ENCODE measurements at regions not wholly inside any gene's neighbourhood (a gene's known extent, or its start where the extent isn't known, plus 50 kb on each side); places are given as distances from the start of the nearest gene placed in this dataset.

DNA sequence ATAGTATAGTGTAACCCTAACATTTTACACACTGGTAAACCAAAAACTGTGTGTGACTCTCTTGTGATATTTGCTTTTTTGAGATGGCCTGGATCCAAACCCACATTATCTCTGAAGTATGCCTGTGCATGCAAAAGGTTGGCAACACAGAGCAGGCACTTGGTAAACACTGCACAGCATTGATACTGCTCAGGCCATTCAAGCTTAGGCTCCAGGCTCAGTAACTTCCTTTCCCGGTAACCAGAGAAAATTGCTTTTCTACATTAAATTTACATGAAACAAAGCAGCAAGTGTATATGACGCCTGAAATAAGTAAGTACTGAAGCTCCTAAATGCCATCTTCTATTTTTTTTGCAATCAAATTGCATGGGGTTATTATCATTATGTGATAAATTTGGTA lies 205.7 kb downstream of the EPM2A start:
- ChIA-PET POLR2A (no interaction called here), CTCF (no interaction called here)
- no peaks in the 10 kb centered on the region for H3K36me3 Mint-ChIP-seq (ENCODE audit: low read depth)
- TF ChIP-seq, protein P1, sequence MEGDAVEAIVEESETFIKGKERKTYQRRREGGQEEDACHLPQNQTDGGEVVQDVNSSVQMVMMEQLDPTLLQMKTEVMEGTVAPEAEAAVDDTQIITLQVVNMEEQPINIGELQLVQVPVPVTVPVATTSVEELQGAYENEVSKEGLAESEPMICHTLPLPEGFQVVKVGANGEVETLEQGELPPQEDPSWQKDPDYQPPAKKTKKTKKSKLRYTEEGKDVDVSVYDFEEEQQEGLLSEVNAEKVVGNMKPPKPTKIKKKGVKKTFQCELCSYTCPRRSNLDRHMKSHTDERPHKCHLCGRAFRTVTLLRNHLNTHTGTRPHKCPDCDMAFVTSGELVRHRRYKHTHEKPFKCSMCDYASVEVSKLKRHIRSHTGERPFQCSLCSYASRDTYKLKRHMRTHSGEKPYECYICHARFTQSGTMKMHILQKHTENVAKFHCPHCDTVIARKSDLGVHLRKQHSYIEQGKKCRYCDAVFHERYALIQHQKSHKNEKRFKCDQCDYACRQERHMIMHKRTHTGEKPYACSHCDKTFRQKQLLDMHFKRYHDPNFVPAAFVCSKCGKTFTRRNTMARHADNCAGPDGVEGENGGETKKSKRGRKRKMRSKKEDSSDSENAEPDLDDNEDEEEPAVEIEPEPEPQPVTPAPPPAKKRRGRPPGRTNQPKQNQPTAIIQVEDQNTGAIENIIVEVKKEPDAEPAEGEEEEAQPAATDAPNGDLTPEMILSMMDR (IDR thresholded peaks at IDR 0.05), result no peak
- H3K9me3 Mint-ChIP-seq, result peaks cover 2% of the 10 kb centered on the region
- no peak overlapping the region for H3K4me3 Mint-ChIP-seq
- Histone ChIP-seq H3K4me1 (ENCODE audit: insufficient read depth, low read length) (no peaks in the 10 kb centered on the region), H3K4me3 (ENCODE audit: low read length) (no peak overlapping the region), H3K27me3 (ENCODE audit: control insufficient read depth in 1 of 2, insufficient read depth in 2 of 2, low read length in 2 of 2) (peaks cover 0 to 4% of the 10 kb centered on the region in 2 experiments), H3K36me3 (ENCODE audit: insufficient read depth, low read length) (no peaks in the 10 kb centered on the region), H3K27ac (ENCODE audit: low read depth in 1 of 2, low read length in 2 of 2) (no peak overlapping the region), H3K9me3 (ENCODE audit: control insufficient read depth in 1 of 2, insufficient read depth in 1 of 2, low read length in 2 of 2) (no peaks in the 10 kb centered on the region)
- DNase-seq (no peak), ATAC-seq (ENCODE audit: poor library complexity) (no peak)
- H3K27me3 Mint-ChIP-seq, result peaks cover 4% of the 10 kb centered on the region
- intact Hi-C loops (cut with DNase I, micrococcal nuclease), result no loop called here
- H3K27ac Mint-ChIP-seq, result no peak overlapping the region
- H3K4me1 Mint-ChIP-seq (ENCODE audit: low read depth), result no peaks in the 10 kb centered on the region

DNA sequence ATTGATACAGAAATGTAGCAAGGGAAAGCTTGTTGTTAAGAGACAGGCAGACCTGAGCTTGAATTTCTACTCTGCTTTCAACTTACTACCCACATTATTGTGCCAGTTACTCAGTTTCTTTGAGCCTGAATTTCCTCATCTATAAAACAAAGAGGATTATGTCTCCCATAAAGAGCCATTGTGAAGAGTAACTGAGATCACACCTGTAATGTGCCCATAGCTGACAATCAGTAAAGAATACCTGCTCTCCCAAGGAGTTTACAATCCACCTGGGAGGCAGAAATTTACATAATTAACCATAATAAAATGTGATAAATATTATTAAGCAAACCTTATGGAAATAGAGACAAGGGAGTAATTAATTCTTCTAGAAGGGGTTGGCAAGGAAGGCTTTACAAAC lies 204.9 kb downstream of the EPM2A start:
- ChIA-PET POLR2A (no interaction called here), CTCF (no interaction called here)
- H3K27ac ChIP-seq (ENCODE audit: low read depth in 1 of 2, low read length in 2 of 2), result no peak overlapping the region
- DNase-seq, result no peak
- Mint-ChIP-seq H3K27ac (no peak overlapping the region), H3K4me3 (no peak overlapping the region), H3K36me3 (ENCODE audit: low read depth) (no peaks in the 10 kb centered on the region), H3K27me3 (peaks cover 4% of the 10 kb centered on the region), H3K9me3 (peaks cover 2% of the 10 kb centered on the region), H3K4me1 (ENCODE audit: low read depth) (no peaks in the 10 kb centered on the region)
- H3K4me1 ChIP-seq (ENCODE audit: insufficient read depth, low read length), result no peaks in the 10 kb centered on the region
- H3K4me3 ChIP-seq (ENCODE audit: low read length), result no peak overlapping the region
- no peaks in the 10 kb centered on the region for H3K36me3 ChIP-seq (ENCODE audit: insufficient read depth, low read length)
- TF ChIP-seq, protein P1 (IDR thresholded peaks at IDR 0.05), result no peak
- intact Hi-C loops (cut with DNase I, micrococcal nuclease), result no loop called here
- no peaks in the 10 kb centered on the region for H3K9me3 ChIP-seq (ENCODE audit: control insufficient read depth in 1 of 2, insufficient read depth in 1 of 2, low read length in 2 of 2)
- ATAC-seq (ENCODE audit: poor library complexity), result no peak
- peaks cover 0 to 4% of the 10 kb centered on the region in 2 experiments for H3K27me3 ChIP-seq (ENCODE audit: control insufficient read depth in 1 of 2, insufficient read depth in 2 of 2, low read length in 2 of 2)

DNA sequence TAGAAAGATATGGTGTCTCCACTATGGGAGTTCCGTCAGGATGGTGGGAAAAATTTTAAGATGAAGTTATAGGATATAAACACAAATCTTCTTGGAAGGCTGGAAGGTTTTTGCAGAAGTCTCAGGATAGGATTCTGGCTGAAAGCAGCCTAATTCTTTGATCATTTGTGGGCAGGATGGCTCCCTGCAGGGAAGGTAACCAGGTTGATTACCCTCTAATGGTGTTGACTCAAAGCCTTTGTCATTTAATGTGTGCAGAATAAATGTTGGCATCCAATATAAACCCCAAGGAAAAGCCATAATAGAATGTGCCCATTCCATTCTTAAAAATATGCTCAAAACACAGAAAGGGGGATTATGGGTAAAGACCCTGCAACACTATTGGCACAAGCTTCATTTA lies 204.3 kb downstream of the EPM2A start:
- no peak overlapping the region for H3K4me3 Mint-ChIP-seq
- intact Hi-C loops (cut with DNase I, micrococcal nuclease), result no loop called here
- H3K4me1 ChIP-seq (ENCODE audit: insufficient read depth, low read length), result no peaks in the 10 kb centered on the region
- H3K27ac Mint-ChIP-seq, result no peak overlapping the region
- H3K27me3 ChIP-seq (ENCODE audit: control insufficient read depth in 1 of 2, insufficient read depth in 2 of 2, low read length in 2 of 2), result peaks cover 0 to 4% of the 10 kb centered on the region in 2 experiments
- DNase-seq (no peak), ATAC-seq (ENCODE audit: poor library complexity) (no peak)
- ChIA-PET POLR2A (no interaction called here), CTCF (no interaction called here)
- H3K4me3 ChIP-seq (ENCODE audit: low read length), result no peak overlapping the region
- no peaks in the 10 kb centered on the region for H3K9me3 Mint-ChIP-seq
- H3K27ac ChIP-seq (ENCODE audit: low read depth in 1 of 2, low read length in 2 of 2), result no peak overlapping the region
- H3K4me1 Mint-ChIP-seq (ENCODE audit: low read depth), result no peaks in the 10 kb centered on the region
- no peaks in the 10 kb centered on the region for H3K9me3 ChIP-seq (ENCODE audit: control insufficient read depth in 1 of 2, insufficient read depth in 1 of 2, low read length in 2 of 2)
- H3K36me3 ChIP-seq (ENCODE audit: insufficient read depth, low read length), result no peaks in the 10 kb centered on the region
- peaks cover 4% of the 10 kb centered on the region for H3K27me3 Mint-ChIP-seq
- TF ChIP-seq, protein P1 (IDR thresholded peaks at IDR 0.05), result no peak
- no peaks in the 10 kb centered on the region for H3K36me3 Mint-ChIP-seq (ENCODE audit: low read depth)

Measured in CD4-positive, alpha-beta T cell (primary cell).